ENCODE measurements at regions not wholly inside any gene's neighbourhood (a gene's known extent, or its start where the extent isn't known, plus 50 kb on each side); places are given as distances from the start of the nearest gene placed in this dataset.

DNA sequence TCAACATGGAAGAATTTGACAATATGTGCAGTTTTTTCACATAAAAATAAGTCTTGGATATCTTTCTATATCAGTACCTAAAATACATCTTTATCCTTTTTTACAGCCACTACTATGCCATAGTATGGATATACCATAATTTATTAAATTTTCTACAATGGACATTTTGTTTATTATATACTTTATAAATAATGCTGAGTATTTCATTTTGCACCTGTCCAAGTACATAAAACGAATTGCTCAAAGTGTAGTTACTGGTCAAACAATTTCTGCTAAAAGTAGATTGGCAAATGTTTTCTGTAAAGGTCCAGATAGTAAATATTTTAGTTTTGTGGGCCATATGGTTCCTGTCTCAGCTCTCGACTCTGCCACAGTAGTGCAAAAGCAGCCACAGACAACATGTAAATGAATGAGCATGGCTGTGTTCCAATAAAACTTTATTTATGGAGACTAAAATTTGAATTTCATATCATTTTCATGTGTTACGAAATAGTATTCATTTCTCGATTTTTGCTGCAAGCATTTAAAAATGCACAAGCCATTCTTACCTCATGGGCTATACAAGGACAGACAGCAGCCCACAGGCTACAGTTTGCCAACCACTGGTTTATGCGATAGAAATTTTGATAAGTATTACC, 96.9 kb upstream of the STEAP1B start:
- no peak overlapping the region for H3K27ac ChIP-seq (ENCODE audit: low read length)
- H3K79me2 ChIP-seq (ENCODE audit: low read length) = peaks cover 65% of the 10 kb centered on the region
- no peak overlapping the region for H3K9ac ChIP-seq (ENCODE audit: low read length)
- peaks cover 46% of the 10 kb centered on the region for H3K36me3 ChIP-seq (replicated peaks; ENCODE audit: low read depth, low read length)
- peaks cover 76% of the 10 kb centered on the region for H4K20me1 ChIP-seq (ENCODE audit: insufficient read depth, low read length)
- H2AFZ ChIP-seq (ENCODE audit: low read depth, low read length) = no peak overlapping the region
- no peaks in the 10 kb centered on the region for H3K9me3 ChIP-seq (ENCODE audit: insufficient read depth, low read length)
- no peak overlapping the region for H3K4me3 ChIP-seq (ENCODE audit: low read length)
- H3K4me2 ChIP-seq (ENCODE audit: low read length) = no peak overlapping the region
- no peaks in the 10 kb centered on the region for H3K27me3 ChIP-seq (ENCODE audit: low read depth, low read length)
- TF ChIP-seq EZH2phosphoT487 (IDR thresholded peaks at IDR 0.05; ENCODE audit: low read depth) (no peak), CTCF (IDR thresholded peaks at IDR 0.05; ENCODE audit: low read depth, low read length) (no peak)
- peaks cover 8% of the 10 kb centered on the region for H3K4me1 ChIP-seq (ENCODE audit: low read length)

- Histone ChIP-seq H3K36me3 (replicated peaks; ENCODE audit: low read depth, low read length) (peaks cover 60% of the 10 kb centered on the region), H3K4me3 (ENCODE audit: low read length) (no peak overlapping the region), H3K9ac (ENCODE audit: low read length) (no peak overlapping the region), H3K4me2 (ENCODE audit: low read length) (no peak overlapping the region), H3K4me1 (ENCODE audit: low read length) (peaks cover 12% of the 10 kb centered on the region), H3K27me3 (ENCODE audit: low read depth, low read length) (no peaks in the 10 kb centered on the region), H2AFZ (ENCODE audit: low read depth, low read length) (no peak overlapping the region), H3K27ac (ENCODE audit: low read length) (no peak overlapping the region), H3K9me3 (ENCODE audit: insufficient read depth, low read length) (no peaks in the 10 kb centered on the region), H4K20me1 (ENCODE audit: insufficient read depth, low read length) (peaks cover 79% of the 10 kb centered on the region), H3K79me2 (ENCODE audit: low read length) (peaks cover 65% of the 10 kb centered on the region)
- TF ChIP-seq EZH2phosphoT487 (IDR thresholded peaks at IDR 0.05; ENCODE audit: low read depth) (no peak), CTCF (IDR thresholded peaks at IDR 0.05; ENCODE audit: low read depth, low read length) (no peak)
Observed at GRCh38 chr7:22594020-22594419, 94.0 kb upstream of the STEAP1B start.

DNA sequence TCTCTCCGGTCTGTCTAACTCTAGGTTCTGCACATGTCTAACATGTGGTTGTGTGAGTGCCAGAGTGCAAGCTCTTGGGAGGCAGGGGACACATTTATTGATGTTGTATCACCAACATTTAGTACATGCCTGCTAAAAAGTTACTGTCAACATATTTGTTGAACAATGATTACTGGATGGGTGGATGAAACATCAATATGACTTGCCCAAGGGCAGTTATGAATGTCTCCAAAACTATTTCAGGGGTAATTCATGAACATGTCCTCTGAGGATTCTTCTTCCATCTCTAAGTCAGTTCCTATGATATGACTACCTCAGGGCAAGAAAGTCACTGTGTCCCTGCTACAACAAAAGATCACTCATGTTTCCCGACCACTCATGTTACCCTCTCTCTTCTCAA, 91.3 kb upstream of the STEAP1B start:
- H3K4me2 ChIP-seq (ENCODE audit: low read length) = no peak overlapping the region
- no peak for TF ChIP-seq EZH2phosphoT487 (IDR thresholded peaks at IDR 0.05; ENCODE audit: low read depth)
- no peak for TF ChIP-seq CTCF (IDR thresholded peaks at IDR 0.05; ENCODE audit: low read depth, low read length)

GRCh38 chr7:22589641-22590201, 89.7 kb upstream of the STEAP1B start:
- peaks cover 52% of the 10 kb centered on the region for H3K4me1 ChIP-seq (ENCODE audit: low read length)
- TF ChIP-seq CTCF (IDR thresholded peaks at IDR 0.05; ENCODE audit: low read depth, low read length) (no peak), EZH2phosphoT487 (IDR thresholded peaks at IDR 0.05; ENCODE audit: low read depth) (no peak)
- no peak overlapping the region for H3K4me2 ChIP-seq (ENCODE audit: low read length)
- H3K27me3 ChIP-seq (ENCODE audit: low read depth, low read length) = no peaks in the 10 kb centered on the region
- peaks cover 54% of the 10 kb centered on the region for H3K36me3 ChIP-seq (replicated peaks; ENCODE audit: low read depth, low read length)
- H3K79me2 ChIP-seq (ENCODE audit: low read length) = peaks cover 65% of the 10 kb centered on the region
- no peak overlapping the region for H3K9ac ChIP-seq (ENCODE audit: low read length)
- no peak overlapping the region for H2AFZ ChIP-seq (ENCODE audit: low read depth, low read length)
- H3K9me3 ChIP-seq (ENCODE audit: insufficient read depth, low read length) = no peaks in the 10 kb centered on the region
- H3K27ac ChIP-seq (ENCODE audit: low read length) = no peak overlapping the region
- H4K20me1 ChIP-seq (ENCODE audit: insufficient read depth, low read length) = peaks cover 80% of the 10 kb centered on the region
- H3K4me3 ChIP-seq (ENCODE audit: low read length) = no peak overlapping the region

More for the DNA sequence above, 91.3 kb upstream of the STEAP1B start:
- peaks cover 80% of the 10 kb centered on the region for H4K20me1 ChIP-seq (ENCODE audit: insufficient read depth, low read length)
- no peaks in the 10 kb centered on the region for H3K27me3 ChIP-seq (ENCODE audit: low read depth, low read length)
- no peak overlapping the region for H3K4me3 ChIP-seq (ENCODE audit: low read length)
- no peaks in the 10 kb centered on the region for H3K9me3 ChIP-seq (ENCODE audit: insufficient read depth, low read length)
- peaks cover 57% of the 10 kb centered on the region for H3K36me3 ChIP-seq (replicated peaks; ENCODE audit: low read depth, low read length)
- H3K27ac ChIP-seq (ENCODE audit: low read length) = no peak overlapping the region
- no peak overlapping the region for H2AFZ ChIP-seq (ENCODE audit: low read depth, low read length)
- H3K79me2 ChIP-seq (ENCODE audit: low read length) = peaks cover 62% of the 10 kb centered on the region
- H3K9ac ChIP-seq (ENCODE audit: low read length) = no peak overlapping the region
- H3K4me1 ChIP-seq (ENCODE audit: low read length) = peaks cover 39% of the 10 kb centered on the region

Data from OCI-LY3 (cell line).